NT2/D1 (cell line): ENCODE measurements at regions not wholly inside any gene's neighbourhood (a gene's known extent, or its start where the extent isn't known, plus 50 kb on each side); places are given as distances from the start of the nearest gene placed in this dataset.
"Not testable (repeated sequence)": the region's sequence is repeated elsewhere in the genome, so short reads cannot be mapped to it uniquely, and the experiment has no call there.

Source experiments
- DNase-seq: peaks from one replicate; pipeline ENCODE4 v3.0.0-alpha.2; 2011; ENCODE audit warnings: low read depth, low spot score
- H3K27me3 ChIP-seq: 2 replicates; pipeline ENCODE4 v1.6.0; 2011; ENCODE audit warnings: mild to moderate bottlenecking; ENCODE audit not compliant: insufficient read length, insufficient read depth
- H3K36me3 ChIP-seq: 2 replicates; pipeline ENCODE4 v1.6.1; 2011; ENCODE audit warnings: mild to moderate bottlenecking, low read length, mixed read lengths; ENCODE audit not compliant: insufficient read depth, insufficient read length
- H3K4me1 ChIP-seq: 2 replicates; pipeline ENCODE4 v1.5.1; 2011; ENCODE audit not compliant: insufficient read depth, insufficient read length
- H3K4me3 ChIP-seq: 2 replicates; pipeline ENCODE4 v1.5.1; 2011; ENCODE audit warnings: low read depth; ENCODE audit not compliant: insufficient read length
- H3K9ac ChIP-seq: 2 replicates; pipeline ENCODE4 v1.6.0; 2011; ENCODE audit warnings: low read depth; ENCODE audit not compliant: insufficient read length
- H3K9me3 ChIP-seq: 2 replicates; pipeline ENCODE4 v1.5.1; 2011; ENCODE audit warnings: mild to moderate bottlenecking, low read length; ENCODE audit not compliant: insufficient read depth
- SUZ12 ChIP-seq: IDR thresholded peaks from 2 replicates; pipeline ENCODE4 v1.6.1; 2011; ENCODE audit not compliant: insufficient read length, insufficient read depth; ENCODE audit errors: extremely low read depth
- YY1 ChIP-seq: IDR thresholded peaks from 2 replicates; pipeline ENCODE4 v1.6.1; 2011; ENCODE audit not compliant: insufficient read length, insufficient read depth
- ZNF274 ChIP-seq: IDR thresholded peaks from 2 replicates; pipeline ENCODE4 v1.6.1; 2011; ENCODE audit warnings: mild to moderate bottlenecking, low read depth, low read length

GRCh38 chr21:32861866-32862265, 90.3 kb upstream of the PAXBP1 start:
- TF ChIP-seq SUZ12 (no peak), ZNF274 (no peak), YY1 (no peak)
- Histone ChIP-seq H3K4me3 (no peak overlapping the region), H3K4me1 (no peaks in the 10 kb centered on the region), H3K9ac (no peak overlapping the region), H3K9me3 (peaks cover 39% of the 10 kb centered on the region; the same call in 1 of the 2 replicates), H3K27me3 (no peaks in the 10 kb centered on the region), H3K36me3 (no peaks in the 10 kb centered on the region)
- no peak for DNase-seq

DNA sequence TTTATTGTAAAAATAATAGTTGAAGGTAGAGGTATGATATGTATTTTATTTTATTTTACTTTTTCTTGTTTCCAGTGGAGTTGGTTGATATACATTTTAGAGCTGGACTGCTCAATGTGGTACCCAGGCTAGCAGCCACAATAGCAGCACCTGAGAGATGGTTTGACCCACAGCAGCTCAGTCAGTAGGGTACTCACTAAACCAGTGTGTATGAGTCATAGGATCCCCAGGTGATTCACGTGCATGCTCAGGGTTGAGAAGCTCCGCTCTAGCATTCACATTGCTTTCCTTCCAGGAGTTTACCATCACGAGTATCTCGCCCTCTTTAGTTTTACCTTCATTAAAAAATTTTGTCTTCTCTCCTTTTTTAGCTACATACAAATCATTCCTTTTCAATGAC, 96.0 kb upstream of the PAXBP1 start:
- Histone ChIP-seq H3K9me3 (no peaks in the 10 kb centered on the region), H3K4me3 (no peak overlapping the region), H3K27me3 (no peaks in the 10 kb centered on the region), H3K9ac (no peak overlapping the region), H3K36me3 (no peaks in the 10 kb centered on the region), H3K4me1 (peaks cover 4% of the 10 kb centered on the region)
- TF ChIP-seq ZNF274 (no peak), SUZ12 (no peak), YY1 (no peak)
- DNase-seq, result no peak

DNA sequence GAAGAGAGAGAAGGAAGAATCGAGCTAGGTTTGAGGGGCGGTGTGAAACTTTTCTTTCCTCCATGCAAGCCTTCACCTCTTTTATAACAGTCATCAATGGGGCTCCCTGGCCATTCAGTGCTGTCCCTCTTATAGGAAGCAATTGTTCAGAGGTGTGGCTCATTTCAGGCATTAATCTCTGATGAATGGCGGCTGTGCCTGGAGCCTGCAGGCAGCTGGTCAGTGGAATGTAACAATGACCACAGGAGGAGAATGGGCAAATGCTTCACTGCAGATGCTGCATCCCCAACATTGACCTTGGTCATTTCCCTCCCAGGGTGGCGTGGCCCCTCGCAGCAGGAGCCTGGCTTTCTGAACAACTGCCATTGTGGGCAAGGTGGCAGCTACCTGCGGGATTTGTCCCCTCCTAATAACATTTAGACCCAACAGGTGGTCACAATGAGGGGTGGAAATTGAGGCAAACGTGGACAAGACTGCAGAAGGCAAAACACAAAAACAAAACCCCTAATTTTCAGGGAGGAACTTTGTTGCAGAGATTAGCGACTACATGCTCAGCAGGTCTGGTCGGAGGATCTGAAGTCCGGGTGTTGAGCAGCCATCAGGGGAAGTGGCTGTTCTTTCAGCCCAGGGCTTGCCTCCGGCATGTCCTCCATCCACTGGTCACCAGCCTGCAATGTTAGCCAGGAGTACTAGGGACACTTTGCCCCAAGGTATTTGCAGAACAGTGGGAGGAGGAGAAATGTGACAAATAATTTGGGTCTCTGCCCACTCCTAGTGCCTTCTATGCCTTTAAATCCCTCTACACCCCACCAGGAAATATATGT, 97.3 kb upstream of the PAXBP1 start:
- no peak for TF ChIP-seq YY1
- TF ChIP-seq SUZ12, result no peak
- no peak for TF ChIP-seq ZNF274
- Histone ChIP-seq H3K4me1 (peaks cover 4% of the 10 kb centered on the region), H3K27me3 (no peaks in the 10 kb centered on the region), H3K9me3 (0 out of 2 replicates have a peak, but pooled peaks cover 5% of the 10 kb centered on the region), H3K36me3 (no peaks in the 10 kb centered on the region), H3K4me3 (no peak overlapping the region), H3K9ac (no peak overlapping the region)
- DNase-seq, result no peak

DNA sequence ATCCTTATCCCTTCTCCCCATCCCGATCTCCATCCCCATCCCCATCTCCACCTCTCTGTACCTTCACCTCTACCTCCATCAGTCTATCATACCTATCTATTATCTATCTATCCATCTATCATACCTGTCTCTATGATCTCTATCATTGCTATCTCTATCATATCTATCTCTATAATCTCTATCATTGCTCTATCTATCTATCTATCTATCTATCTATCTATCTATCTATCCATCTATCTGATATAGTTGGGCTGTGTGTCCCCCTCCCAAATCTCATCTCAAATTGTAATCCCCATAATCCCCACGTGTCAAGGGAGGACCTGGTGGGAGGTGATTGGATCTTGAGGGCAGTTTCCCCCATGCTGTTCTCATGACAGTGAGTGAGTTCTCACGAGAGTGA, 97.9 kb upstream of the PAXBP1 start:
- Histone ChIP-seq H3K4me3 (no peak overlapping the region), H3K27me3 (no peaks in the 10 kb centered on the region), H3K9ac (no peak overlapping the region), H3K36me3 (no peaks in the 10 kb centered on the region), H3K4me1 (peaks cover 4% of the 10 kb centered on the region), H3K9me3 (0 out of 2 replicates have a peak, but pooled peaks cover 5% of the 10 kb centered on the region)
- no peak for TF ChIP-seq SUZ12
- no peak for TF ChIP-seq YY1
- no peak for TF ChIP-seq ZNF274
- DNase-seq, result no peak

GRCh38 chr21:32876426-32876825, 104.9 kb upstream of the PAXBP1 start:
- Histone ChIP-seq H3K4me3 (no peak overlapping the region), H3K4me1 (no peaks in the 10 kb centered on the region), H3K9ac (no peak overlapping the region), H3K27me3 (no peaks in the 10 kb centered on the region), H3K9me3 (0 out of 2 replicates have a peak, but pooled peaks cover 5% of the 10 kb centered on the region), H3K36me3 (no peaks in the 10 kb centered on the region)
- TF ChIP-seq YY1 (no peak), SUZ12 (no peak), ZNF274 (no peak)
- DNase-seq, result no peak

GRCh38 chr21:32877888-32878287, 106.3 kb upstream of the PAXBP1 start:
- not testable (repeated sequence) for H3K4me3 ChIP-seq, DNase-seq, H3K27me3 ChIP-seq, H3K4me1 ChIP-seq, H3K9ac ChIP-seq, H3K36me3 ChIP-seq, H3K9me3 ChIP-seq

DNA sequence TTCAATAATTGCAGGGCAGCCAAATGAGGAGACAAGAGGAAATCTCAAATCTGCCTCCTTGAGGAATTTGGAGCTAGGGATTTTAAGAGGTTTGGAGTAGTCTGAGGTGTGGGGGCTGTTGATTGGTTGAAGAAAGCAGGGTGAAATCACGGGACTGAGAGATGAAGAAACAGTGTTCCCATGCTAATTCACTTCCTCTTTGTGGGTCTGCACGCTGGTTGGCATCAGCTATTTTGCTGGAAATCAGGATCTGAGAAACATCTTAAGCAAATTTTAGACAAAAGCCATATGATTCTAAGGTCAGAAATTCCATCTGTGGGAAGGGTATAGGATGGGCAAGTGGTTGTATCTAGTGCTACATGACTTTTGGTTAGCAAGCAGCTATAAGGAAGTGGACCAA, 107.1 kb upstream of the PAXBP1 start:
- Histone ChIP-seq H3K4me1 (no peaks in the 10 kb centered on the region), H3K27me3 (no peaks in the 10 kb centered on the region), H3K9me3 (0 out of 2 replicates have a peak, but pooled peaks cover under 1% of the 10 kb centered on the region), H3K9ac (no peak overlapping the region), H3K36me3 (no peaks in the 10 kb centered on the region), H3K4me3 (no peak overlapping the region)
- TF ChIP-seq SUZ12, result no peak
- no peak for TF ChIP-seq YY1
- TF ChIP-seq ZNF274, result no peak
- DNase-seq, result no peak
